HG03575 (cell line): ENCODE measurements at regions not wholly inside any gene's neighbourhood (a gene's known extent, or its start where the extent isn't known, plus 50 kb on each side); places are given as distances from the start of the nearest gene placed in this dataset.
"Not testable (repeated sequence)": the region's sequence is repeated elsewhere in the genome, so short reads cannot be mapped to it uniquely, and the experiment has no call there.

ENCODE experiments used
- ATAC-seq: cut with Tn5 transposase; IDR thresholded peaks from one replicate; pipeline ENCODE4 v1.9.1; 2021; ENCODE audit not compliant: unreplicated experiment, insufficient number of reproducible peaks, low FRiP score; ENCODE audit errors: extremely low read depth

- ATAC-seq = no peak
These were observed 457.7 kb downstream of the XYLT1 start for GRCh38 chr16:17013038-17013437.

GRCh38 chr16:17014484-17015121 lies 456.2 kb downstream of the XYLT1 start:
- no peak for ATAC-seq

DNA sequence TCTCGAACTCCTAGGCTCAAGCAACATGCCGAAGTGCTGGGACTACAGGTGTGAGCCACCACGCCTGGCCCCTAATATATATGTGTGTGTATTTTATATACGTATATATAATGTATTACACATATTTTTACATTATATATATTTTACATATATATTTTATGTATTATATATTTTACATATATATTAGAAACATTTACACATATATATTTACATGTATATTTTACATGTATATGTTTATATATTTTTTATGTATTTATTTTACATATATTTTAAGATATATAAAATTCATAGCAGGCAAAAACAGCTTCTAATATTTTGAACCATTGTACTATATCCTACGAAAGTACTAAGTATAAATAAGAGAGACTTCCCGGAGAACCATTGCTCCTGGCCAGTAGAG lies 455.1 kb downstream of the XYLT1 start:
- no peak for ATAC-seq

DNA sequence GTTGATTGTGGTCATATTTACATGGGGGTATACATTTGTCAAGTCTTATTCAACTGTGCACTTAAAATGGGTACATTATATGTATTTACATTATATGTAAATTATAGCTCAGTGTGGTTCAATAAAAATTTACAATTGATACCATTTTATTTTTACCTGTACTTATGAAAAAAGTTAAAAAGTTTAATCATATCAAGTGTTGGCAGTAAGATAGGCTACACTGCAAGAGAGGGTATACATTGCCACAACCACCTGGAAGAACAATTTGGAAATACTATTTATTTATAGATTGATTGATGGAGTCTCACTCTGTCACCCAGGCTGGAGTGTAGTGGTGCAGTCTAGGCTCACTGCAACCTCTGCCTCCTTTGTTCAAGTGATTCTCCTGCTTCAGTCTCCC lies 453.3 kb downstream of the XYLT1 start:
- no peak for ATAC-seq

DNA sequence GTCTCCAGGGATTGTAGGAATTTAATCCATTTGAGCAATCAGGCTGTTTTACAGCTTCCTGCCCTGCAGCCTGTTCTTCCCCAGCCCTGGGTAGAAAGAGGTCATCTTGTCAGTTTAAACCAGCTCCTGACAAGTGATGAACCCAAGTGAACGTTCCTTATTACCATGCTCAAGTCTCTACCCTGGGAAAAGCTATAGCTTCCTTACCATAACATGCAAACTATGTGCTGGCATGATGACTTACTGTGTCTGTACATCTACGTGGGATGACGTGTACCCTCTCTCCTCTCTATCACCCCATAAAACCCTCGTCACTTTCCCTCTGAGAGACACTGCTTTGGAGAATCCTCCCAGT lies 452.2 kb downstream of the XYLT1 start:
- no peak for ATAC-seq

GRCh38 chr16:17019366-17019765 lies 451.4 kb downstream of the XYLT1 start:
- ATAC-seq = no peak

- no peak for ATAC-seq
These were observed 447.2 kb downstream of the XYLT1 start for GRCh38 chr16:17023606-17024005.

- no peak for ATAC-seq
These were observed 446.2 kb downstream of the XYLT1 start for GRCh38 chr16:17024514-17024913.

- ATAC-seq = peak; percentile 68
These were observed 444.0 kb downstream of the XYLT1 start for GRCh38 chr16:17026600-17027242.

DNA sequence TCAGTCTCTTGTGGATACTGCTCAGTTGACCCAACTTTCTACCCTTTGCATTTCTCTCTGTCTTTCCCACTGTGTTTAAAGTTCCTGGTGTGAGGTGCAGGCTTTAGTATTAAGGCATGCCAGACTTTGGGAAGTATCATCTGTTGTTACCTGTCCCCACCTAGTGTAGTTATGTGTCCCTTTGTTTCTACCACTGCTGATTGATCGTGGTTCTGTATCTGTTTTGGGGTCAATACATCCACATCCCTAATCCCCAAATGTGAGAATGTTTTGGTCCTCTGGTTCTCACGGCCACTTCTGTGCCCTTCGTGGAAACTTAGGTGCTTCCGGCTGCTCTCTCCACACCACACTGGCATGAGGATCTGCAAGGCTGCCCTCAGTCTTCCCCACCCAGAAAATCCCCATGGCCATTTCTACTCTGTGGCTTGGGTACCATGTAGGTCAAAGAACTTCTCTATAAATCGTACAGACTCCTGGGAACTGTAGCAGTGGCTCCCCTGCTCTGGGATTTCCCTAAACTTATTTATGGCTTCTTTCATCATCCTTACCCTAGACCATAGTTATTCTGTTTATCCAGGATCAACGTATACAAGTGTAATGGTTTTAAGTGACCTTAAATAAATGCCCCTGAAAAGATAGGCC lies 443.2 kb downstream of the XYLT1 start:
- no peak for ATAC-seq

DNA sequence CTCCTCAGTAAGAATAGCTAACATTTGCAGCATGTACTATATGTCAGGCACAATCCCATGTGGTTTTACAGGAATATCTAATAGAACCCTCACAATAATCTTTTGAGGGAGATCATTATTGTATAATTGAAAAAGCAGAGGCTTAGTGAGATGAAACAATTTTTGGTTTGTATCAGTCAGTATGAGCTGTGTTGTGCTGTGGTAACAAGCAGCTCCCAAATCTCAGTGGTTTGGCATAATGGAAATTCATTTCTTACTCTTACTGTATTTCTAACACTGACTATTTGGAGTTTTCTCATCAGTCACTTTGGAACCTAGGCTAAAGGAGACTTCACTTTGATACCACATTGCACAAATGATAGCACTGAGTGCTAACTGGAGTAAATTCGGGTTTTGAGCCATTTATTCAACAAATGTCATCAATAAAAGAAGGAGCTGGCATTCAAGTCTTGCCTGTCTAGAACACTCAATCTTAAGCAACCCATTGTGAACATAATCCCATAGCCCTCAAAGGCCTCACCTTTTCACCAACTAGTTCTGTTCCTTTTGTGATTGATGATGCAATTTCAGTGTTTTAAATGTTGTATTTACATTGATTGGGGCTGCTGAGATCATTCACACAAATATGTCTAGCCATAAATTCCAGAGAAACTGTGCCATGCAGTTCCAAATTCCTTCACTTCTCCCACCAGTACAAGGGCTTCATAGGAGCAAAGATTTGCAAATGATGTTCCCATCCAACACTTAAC lies 441.0 kb downstream of the XYLT1 start:
- ATAC-seq = no peak

DNA sequence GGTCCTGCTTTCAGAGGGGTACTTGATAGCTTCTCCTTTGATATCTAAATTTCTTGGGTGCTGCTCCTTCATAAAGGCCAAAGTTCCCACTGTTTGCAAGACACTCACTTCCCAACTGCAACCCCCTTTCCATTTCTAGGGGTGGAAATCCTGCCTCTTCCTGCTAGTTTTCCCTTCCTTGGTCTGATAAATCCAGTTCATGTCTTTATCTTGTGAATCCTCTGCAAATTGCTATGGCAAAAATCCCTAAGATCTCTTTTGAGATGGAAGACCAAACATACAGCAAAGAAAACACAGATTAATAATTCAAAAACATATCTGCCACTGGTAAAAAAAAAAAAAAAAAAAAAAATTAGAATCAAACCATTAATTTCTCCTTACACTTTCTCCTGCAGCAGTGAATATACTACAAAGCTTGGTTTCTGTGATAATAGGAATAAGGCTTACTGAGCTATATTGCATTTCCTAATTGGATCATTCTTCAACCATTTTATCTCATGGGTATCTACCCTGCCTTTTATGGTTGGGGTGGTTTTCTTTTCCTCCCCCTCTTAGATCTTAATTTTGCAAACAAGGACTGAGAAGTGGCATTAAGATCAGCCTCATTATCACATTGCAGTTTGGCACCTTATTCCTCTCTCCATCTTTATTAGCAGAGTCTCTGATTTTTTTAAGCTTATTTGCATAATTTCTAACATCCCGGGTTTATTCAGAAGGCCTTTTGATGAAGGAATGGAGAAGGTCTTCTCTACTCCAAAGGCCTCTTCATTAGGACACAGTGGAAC lies 439.1 kb downstream of the XYLT1 start:
- ATAC-seq = no peak

GRCh38 chr16:17032332-17032731 lies 438.4 kb downstream of the XYLT1 start:
- ATAC-seq = no peak

- no peak for ATAC-seq
These were observed 436.1 kb downstream of the XYLT1 start for GRCh38 chr16:17034477-17035252.

- no peak for ATAC-seq
These were observed 433.3 kb downstream of the XYLT1 start for GRCh38 chr16:17037499-17037898.

DNA sequence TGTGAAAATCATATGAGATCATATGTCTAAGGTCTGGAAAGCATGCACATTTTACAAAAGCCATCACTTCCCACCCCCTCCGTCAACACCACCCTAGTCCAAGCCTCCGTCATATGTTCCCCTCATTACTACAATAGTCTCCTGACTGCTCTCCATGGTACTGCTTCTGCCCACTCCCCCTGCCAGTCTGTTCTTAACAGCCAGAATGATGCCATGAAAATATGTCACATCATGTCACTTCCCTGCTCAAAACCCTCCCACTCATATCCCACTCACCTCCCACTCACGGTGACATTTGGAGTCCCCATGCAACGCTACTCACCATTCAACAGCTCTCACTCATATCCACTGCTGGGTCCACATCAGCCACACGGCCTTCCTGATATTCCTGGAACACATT lies 432.3 kb downstream of the XYLT1 start:
- no peak for ATAC-seq

GRCh38 chr16:17049109-17049508 lies 421.7 kb downstream of the XYLT1 start:
- not testable (repeated sequence) for ATAC-seq

GRCh38 chr16:17050468-17050867 lies 420.3 kb downstream of the XYLT1 start:
- no peak for ATAC-seq
